DOHH2 (cell line): ENCODE measurements at regions not wholly inside any gene's neighbourhood (a gene's known extent, or its start where the extent isn't known, plus 50 kb on each side); places are given as distances from the start of the nearest gene placed in this dataset.

ENCODE experiments used
- H3F3A ChIP-seq: fragments of 200-600 bp; sonication (generic), shearing (Covaris generic); 2 replicates; pipeline ENCODE4 v1.6.0; 2016; ENCODE audit warnings: antibody characterized with exemption, mild to moderate bottlenecking; ENCODE audit not compliant: control insufficient read depth, insufficient read depth
- H3K27ac ChIP-seq: fragments of 200-600 bp; sonication (generic); 2 replicates; pipeline ENCODE4 v1.5.1; 2014; ENCODE audit warnings: low read depth, mild to moderate bottlenecking, low read length, moderate library complexity
- H3K27me3 ChIP-seq: fragments of 200-600 bp; sonication (generic); 2 replicates; pipeline ENCODE4 v1.6.1; 2014; ENCODE audit warnings: mild to moderate bottlenecking, low read length, mixed read lengths; ENCODE audit not compliant: control insufficient read depth
- H3K36me3 ChIP-seq: fragments of 200-600 bp; sonication (generic); 2 replicates; pipeline ENCODE4 v1.6.1; 2014; ENCODE audit warnings: mild to moderate bottlenecking, low read length, moderate library complexity, mixed read lengths; ENCODE audit not compliant: control insufficient read depth
- H3K4me1 ChIP-seq: fragments of 200-600 bp; sonication (generic); 2 replicates; pipeline ENCODE4 v1.6.1; 2014; ENCODE audit warnings: mild to moderate bottlenecking, low read length, mixed read lengths; ENCODE audit not compliant: control insufficient read depth
- H3K4me2 ChIP-seq: fragments of 200-600 bp; sonication (generic); 2 replicates; pipeline ENCODE4 v1.6.0; 2014; ENCODE audit warnings: mild to moderate bottlenecking, low read length, moderate library complexity
- H3K4me3 ChIP-seq: fragments of 200-600 bp; sonication (generic); 2 replicates; pipeline ENCODE4 v1.5.1; 2014; ENCODE audit warnings: mild to moderate bottlenecking, low read length, mixed read lengths
- H3K79me2 ChIP-seq: fragments of 200-600 bp; sonication (generic); 2 replicates; pipeline ENCODE4 v1.6.1; 2014; ENCODE audit warnings: mild to moderate bottlenecking, low read length, mixed read lengths; ENCODE audit not compliant: control insufficient read depth
- H3K9me2 ChIP-seq: fragments of 200-600 bp; sonication (generic); replicated peaks from 2 replicates; pipeline ENCODE4 v1.6.1; 2014; ENCODE audit warnings: mild to moderate bottlenecking, low read length, mixed read lengths; ENCODE audit not compliant: control insufficient read depth
- H3K9me3 ChIP-seq: fragments of 200-600 bp; sonication (generic); 2 replicates; pipeline ENCODE4 v1.6.1; 2014; ENCODE audit warnings: antibody characterized with exemption, low read length, mixed read lengths; ENCODE audit not compliant: control insufficient read depth, insufficient read depth
- H4K20me1 ChIP-seq: fragments of 200-600 bp; sonication (generic); 2 replicates; pipeline ENCODE4 v1.6.0; 2014; ENCODE audit warnings: low read depth, mild to moderate bottlenecking, antibody characterized with exemption, low read length, moderate library complexity; ENCODE audit not compliant: control insufficient read depth, insufficient read depth
- EZH2phosphoT487 ChIP-seq: fragments of 200-600 bp; sonication (generic); IDR thresholded peaks from 2 replicates; pipeline ENCODE4 v1.6.1; 2017; ENCODE audit warnings: borderline replicate concordance, mild to moderate bottlenecking, antibody characterized with exemption, low read length, moderate library complexity, mixed read lengths
- TF ChIP-seq, protein P1 (sequence below): fragments of 200-600 bp; sonication (generic); IDR thresholded peaks from one replicate; pipeline ENCODE4 v1.5.1; 2014; ENCODE audit warnings: antibody characterized with exemption, mild to moderate bottlenecking, low read depth, low read length; ENCODE audit not compliant: poor library complexity, severe bottlenecking

DNA sequence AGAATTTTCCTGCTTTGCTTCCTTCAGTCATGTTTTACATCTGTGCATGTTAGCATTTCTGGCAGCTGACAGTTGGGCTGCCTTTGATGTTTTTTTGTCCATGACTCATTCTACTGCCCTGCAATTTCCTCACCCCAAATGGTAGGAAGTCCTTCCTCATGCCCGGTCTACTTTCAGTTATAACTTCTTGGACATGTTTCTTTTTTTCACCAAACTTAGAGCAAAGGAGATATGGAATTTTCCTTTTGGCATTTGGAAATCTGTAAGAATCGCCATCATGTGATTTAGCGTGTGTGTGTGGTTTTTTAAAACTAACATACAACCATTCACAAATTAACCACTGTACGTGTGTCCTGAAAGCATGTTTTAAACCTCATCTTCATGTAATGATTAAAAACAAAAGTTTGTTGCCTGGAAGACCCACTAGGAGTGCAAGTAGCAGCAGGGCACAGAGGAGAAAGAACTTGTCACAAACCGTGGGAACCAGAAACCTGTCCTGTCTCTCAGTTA, 430.7 kb upstream of the CFAP20DC start:
- Histone ChIP-seq H4K20me1 (no peaks in the 10 kb centered on the region), H3F3A (no peaks in the 10 kb centered on the region), H3K9me3 (no peaks in the 10 kb centered on the region), H3K36me3 (no peaks in the 10 kb centered on the region), H3K27ac (no peak overlapping the region), H3K4me1 (no peaks in the 10 kb centered on the region), H3K9me2 (no peaks in the 10 kb centered on the region), H3K4me2 (no peak overlapping the region), H3K79me2 (no peaks in the 10 kb centered on the region), H3K27me3 (no peaks in the 10 kb centered on the region), H3K4me3 (no peak overlapping the region)
- no peak for TF ChIP-seq EZH2phosphoT487
- TF ChIP-seq, protein P1, sequence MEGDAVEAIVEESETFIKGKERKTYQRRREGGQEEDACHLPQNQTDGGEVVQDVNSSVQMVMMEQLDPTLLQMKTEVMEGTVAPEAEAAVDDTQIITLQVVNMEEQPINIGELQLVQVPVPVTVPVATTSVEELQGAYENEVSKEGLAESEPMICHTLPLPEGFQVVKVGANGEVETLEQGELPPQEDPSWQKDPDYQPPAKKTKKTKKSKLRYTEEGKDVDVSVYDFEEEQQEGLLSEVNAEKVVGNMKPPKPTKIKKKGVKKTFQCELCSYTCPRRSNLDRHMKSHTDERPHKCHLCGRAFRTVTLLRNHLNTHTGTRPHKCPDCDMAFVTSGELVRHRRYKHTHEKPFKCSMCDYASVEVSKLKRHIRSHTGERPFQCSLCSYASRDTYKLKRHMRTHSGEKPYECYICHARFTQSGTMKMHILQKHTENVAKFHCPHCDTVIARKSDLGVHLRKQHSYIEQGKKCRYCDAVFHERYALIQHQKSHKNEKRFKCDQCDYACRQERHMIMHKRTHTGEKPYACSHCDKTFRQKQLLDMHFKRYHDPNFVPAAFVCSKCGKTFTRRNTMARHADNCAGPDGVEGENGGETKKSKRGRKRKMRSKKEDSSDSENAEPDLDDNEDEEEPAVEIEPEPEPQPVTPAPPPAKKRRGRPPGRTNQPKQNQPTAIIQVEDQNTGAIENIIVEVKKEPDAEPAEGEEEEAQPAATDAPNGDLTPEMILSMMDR = no peak

DNA sequence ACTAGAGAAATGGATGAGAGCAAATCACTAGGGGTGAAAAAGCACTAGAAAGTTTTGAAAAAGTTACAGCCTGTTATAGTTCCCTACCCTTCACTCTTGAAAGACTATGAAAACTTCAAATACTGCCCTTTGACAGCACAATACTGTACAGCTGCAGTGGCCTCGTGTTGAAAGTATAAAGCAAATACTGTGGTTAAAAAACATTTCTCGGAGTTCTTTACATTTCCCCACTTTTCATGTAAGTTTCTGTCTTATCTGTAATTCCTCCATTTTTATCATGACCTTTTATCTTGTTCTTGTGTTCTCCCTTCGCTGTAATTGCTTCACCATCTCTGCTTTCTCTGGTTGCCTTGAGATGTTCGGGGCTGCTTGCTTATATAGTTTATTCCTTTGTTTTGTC, 423.8 kb upstream of the CFAP20DC start:
- Histone ChIP-seq H3K36me3 (no peaks in the 10 kb centered on the region), H3F3A (no peaks in the 10 kb centered on the region), H3K4me3 (no peak overlapping the region), H3K4me2 (no peak overlapping the region), H3K27ac (no peak overlapping the region), H4K20me1 (no peaks in the 10 kb centered on the region), H3K79me2 (no peaks in the 10 kb centered on the region), H3K9me3 (peaks cover 8% of the 10 kb centered on the region; the same call in 1 of the 2 replicates), H3K27me3 (no peaks in the 10 kb centered on the region), H3K4me1 (no peaks in the 10 kb centered on the region), H3K9me2 (no peaks in the 10 kb centered on the region)
- no peak for TF ChIP-seq EZH2phosphoT487
- TF ChIP-seq, protein P1 = no peak

DNA sequence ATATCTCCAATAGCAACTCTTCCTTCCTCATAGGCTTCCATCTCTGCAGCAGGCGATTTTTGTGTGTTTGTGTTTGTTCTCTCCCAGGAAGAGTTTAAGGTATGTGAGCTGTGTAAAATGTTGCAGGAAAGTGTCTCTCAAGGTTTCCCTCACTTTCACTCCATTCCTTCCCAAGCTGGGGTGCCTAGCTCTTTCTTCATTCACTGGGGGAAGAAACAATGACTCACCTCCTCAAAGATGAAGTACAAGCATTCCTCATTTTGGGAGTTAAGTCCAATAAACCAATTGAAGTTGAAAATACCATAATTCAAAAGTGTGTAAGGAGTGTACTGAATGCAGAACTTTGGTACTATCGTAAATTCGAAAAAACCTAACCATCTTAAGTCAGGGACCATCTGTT, 422.7 kb upstream of the CFAP20DC start:
- H3K79me2 ChIP-seq = no peaks in the 10 kb centered on the region

More for the DNA sequence above, 422.7 kb upstream of the CFAP20DC start:
- no peaks in the 10 kb centered on the region for H3K27me3 ChIP-seq
- TF ChIP-seq, protein P1 = no peak
- no peak for TF ChIP-seq EZH2phosphoT487
- no peak overlapping the region for H3K27ac ChIP-seq
- no peaks in the 10 kb centered on the region for H3F3A ChIP-seq
- H4K20me1 ChIP-seq = no peaks in the 10 kb centered on the region
- H3K4me3 ChIP-seq = no peak overlapping the region
- no peaks in the 10 kb centered on the region for H3K4me1 ChIP-seq
- H3K9me2 ChIP-seq = no peaks in the 10 kb centered on the region
- H3K4me2 ChIP-seq = no peak overlapping the region
- no peaks in the 10 kb centered on the region for H3K36me3 ChIP-seq
- H3K9me3 ChIP-seq = peaks cover 8% of the 10 kb centered on the region; the same call in 1 of the 2 replicates
